ENCODE measurements at regions not wholly inside any gene's neighbourhood (a gene's known extent, or its start where the extent isn't known, plus 50 kb on each side); places are given as distances from the start of the nearest gene placed in this dataset.

DNA sequence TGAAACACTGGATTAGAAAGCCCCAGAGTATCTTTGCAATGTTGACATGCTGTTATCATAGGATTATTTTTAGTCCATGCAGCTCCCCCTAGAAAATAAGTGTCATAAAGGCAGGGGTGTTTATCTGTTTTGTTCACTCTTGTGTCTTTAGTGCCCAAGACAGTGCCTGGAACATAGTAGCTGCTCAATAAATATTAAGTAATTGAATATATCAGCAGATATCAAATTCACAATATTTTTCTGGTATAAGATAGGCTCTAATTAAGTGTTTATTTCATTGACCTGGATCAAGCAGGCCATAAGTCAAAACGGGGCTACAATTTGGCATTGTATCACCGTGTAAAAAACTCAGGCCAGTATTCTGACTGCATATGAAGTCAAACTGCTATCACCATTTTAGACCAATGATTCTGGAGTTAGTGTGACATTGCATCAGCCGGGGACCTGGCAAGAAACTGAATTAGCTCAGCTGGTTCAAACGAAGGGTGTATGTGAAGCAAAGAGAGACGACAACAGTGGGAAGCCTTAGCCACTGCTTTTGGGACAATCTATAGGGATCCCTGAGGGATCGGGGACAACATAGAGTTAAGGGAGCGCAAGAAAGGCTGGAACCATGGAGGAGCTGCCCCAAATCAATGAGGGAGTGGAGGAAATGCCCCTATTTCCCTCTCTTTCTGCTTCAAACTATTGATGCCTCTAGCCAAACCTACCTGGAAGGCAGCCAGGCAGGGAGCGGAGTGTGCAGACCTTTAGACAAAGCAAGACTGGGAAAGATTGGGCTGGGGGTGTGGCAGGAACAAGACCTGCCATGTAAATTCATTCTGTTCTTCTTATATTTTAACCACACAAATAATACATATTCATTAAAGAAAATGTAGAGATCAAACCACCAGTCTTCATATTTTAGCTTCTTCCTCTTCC, 112.2 kb downstream of the PLEKHG1 start:
- TF ChIP-seq, protein P1, sequence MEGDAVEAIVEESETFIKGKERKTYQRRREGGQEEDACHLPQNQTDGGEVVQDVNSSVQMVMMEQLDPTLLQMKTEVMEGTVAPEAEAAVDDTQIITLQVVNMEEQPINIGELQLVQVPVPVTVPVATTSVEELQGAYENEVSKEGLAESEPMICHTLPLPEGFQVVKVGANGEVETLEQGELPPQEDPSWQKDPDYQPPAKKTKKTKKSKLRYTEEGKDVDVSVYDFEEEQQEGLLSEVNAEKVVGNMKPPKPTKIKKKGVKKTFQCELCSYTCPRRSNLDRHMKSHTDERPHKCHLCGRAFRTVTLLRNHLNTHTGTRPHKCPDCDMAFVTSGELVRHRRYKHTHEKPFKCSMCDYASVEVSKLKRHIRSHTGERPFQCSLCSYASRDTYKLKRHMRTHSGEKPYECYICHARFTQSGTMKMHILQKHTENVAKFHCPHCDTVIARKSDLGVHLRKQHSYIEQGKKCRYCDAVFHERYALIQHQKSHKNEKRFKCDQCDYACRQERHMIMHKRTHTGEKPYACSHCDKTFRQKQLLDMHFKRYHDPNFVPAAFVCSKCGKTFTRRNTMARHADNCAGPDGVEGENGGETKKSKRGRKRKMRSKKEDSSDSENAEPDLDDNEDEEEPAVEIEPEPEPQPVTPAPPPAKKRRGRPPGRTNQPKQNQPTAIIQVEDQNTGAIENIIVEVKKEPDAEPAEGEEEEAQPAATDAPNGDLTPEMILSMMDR (IDR thresholded peaks at IDR 0.05; ENCODE audit: low read length), result no peak
- no peak for TF ChIP-seq EZH2phosphoT487 (IDR thresholded peaks at IDR 0.05; ENCODE audit: low read length)
